Activated naive CD4-positive, alpha-beta T cell treated with anti-CD3 and anti-CD28 coated beads for 36 hours (primary cell): ENCODE measurements at regions not wholly inside any gene's neighbourhood (a gene's known extent, or its start where the extent isn't known, plus 50 kb on each side); places are given as distances from the start of the nearest gene placed in this dataset.

Experiments used
- CTCF ChIA-PET: fragments of 350-600 bp; sonication (Branson Sonifier 250); formaldehyde crosslinking; loops from one replicate; lab custom pipeline; 2021; ENCODE audit warnings: antibody characterized with exemption; lab: Charles Lee
- DNase-seq: peaks from one replicate; pipeline ENCODE4 v3.0.0-alpha.2; 2020
- H3K27ac Mint-ChIP-seq: one replicate; pipeline ENCODE4 v1.8.0; 2021; ENCODE audit warnings: mild to moderate bottlenecking, mixed read lengths
- H3K27me3 Mint-ChIP-seq: one replicate; pipeline ENCODE4 v1.8.0; 2021; ENCODE audit warnings: low read depth, mixed read lengths
- H3K36me3 Mint-ChIP-seq: one replicate; pipeline ENCODE4 v1.8.0; 2021; ENCODE audit warnings: low read depth, mixed read lengths
- H3K4me1 Mint-ChIP-seq: one replicate; pipeline ENCODE4 v1.8.0; 2021; ENCODE audit warnings: low read depth, mixed read lengths
- H3K4me3 Mint-ChIP-seq: one replicate; pipeline ENCODE4 v1.8.0; 2021; ENCODE audit warnings: mild to moderate bottlenecking, moderate library complexity, mixed read lengths
- H3K9me3 Mint-ChIP-seq: one replicate; pipeline ENCODE4 v1.8.0; 2021; ENCODE audit warnings: mixed read lengths
- intact Hi-C: fragments of 100-400 bp; cut with micrococcal nuclease; formaldehyde crosslinking; loops from one replicate; pipeline ENCODE4 v1.15.1; 2023

DNA sequence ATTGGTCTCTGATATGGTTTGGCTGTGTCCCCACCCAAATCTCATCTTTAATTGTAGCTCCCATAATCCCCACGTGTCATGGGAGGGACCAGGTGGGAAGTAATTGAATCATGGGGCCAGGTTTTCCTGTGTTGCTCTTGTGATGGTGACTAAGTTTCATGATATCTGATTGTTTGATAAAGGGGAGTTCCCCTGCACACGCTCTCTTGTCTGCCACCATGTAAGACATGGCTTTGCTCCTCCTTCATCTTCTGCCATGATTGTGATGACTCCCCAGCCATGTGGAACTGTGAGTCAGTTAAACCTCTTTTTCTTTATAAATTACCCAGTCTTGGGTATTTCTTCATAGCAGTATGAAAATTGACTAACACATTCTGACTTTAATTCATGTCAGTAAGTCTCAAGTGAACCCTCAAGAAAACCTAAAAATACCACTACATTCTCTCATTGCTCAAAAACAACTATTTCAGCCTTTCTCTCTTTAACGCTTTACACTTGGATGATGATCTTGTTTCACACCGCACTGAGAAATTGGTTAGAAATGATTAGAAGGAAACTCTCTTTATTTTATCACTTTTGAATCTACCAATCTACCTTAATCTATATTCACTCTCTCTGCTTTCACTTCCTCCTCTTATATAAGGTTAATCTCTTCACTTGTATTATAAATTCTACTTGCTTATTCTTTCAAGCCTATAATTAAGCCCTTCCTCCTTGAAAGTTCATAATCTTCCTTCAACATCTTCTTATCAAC, 110.1 kb downstream of the GALR1 start:
- no peak for DNase-seq
- no peak overlapping the region for H3K4me3 Mint-ChIP-seq
- no peak overlapping the region for H3K27ac Mint-ChIP-seq
- no peaks in the 10 kb centered on the region for H3K4me1 Mint-ChIP-seq
- H3K9me3 Mint-ChIP-seq = peaks cover 28% of the 10 kb centered on the region
- peaks cover 29% of the 10 kb centered on the region for H3K27me3 Mint-ChIP-seq
- intact Hi-C loops = no loop called here
- CTCF ChIA-PET = no interaction called here
- no peaks in the 10 kb centered on the region for H3K36me3 Mint-ChIP-seq

DNA sequence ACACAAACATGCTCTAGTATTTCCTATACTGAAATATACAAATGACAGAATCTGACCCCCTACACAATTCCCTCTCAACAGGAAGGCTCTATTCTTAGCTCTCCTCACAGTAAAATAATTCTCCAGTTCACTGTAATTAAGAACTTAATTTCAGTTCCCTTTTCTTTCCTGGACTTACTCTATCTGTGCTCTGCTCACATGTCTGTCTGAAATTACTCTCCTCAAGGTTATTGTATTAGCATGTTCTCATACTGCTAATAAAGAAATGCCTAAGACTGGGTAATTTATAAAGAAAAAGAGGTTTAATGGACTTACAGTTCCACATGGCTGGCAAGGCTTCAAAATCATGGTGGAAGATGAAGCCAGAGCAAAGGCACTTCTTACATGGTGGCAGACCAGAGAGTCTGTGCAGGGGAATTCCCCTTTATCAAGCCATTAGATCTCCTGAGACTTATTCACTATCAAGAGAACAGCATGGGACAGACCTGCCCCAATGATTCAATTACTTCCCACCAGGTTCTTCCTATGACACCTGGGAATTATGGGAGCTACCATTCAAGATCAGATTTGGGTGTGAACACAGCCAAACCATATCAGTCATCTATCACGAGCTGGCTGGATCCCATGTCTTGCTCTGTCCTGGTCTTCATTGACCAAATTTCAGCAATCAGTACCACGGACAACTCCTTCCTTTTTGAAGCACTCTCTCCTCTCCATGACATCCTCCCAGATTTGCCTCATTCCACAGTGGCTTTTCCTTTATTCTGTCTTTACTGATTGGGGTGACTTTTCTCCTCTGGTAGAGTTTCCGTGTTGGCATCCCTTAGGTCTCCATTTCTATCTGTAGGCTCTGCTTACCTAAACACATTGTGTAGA, 110.9 kb downstream of the GALR1 start:
- CTCF ChIA-PET = no interaction called here
- Mint-ChIP-seq H3K9me3 (peaks cover 28% of the 10 kb centered on the region), H3K36me3 (no peaks in the 10 kb centered on the region), H3K4me3 (no peak overlapping the region), H3K4me1 (no peaks in the 10 kb centered on the region), H3K27ac (no peak overlapping the region), H3K27me3 (peaks cover 31% of the 10 kb centered on the region)
- no peak for DNase-seq
- intact Hi-C loops = no loop called here

DNA sequence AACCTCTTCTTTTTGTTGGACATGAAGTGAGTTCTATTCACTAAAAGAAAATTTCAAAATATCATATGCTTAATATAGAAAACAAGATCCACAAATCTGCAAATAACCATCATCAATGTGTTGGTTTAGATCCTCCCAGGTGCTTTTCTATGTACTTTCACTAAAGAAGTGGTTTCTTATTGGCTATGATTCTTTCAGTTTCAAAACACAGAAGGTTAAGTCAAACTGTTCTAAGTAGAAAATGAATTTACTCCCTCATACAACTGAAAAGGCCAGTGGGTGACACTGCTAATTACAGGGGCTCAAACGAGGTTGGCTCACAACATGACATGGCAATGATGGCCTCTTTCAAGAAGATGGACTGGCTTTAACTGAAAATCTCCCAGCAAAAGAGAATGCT, 111.7 kb downstream of the GALR1 start:
- peaks cover 34% of the 10 kb centered on the region for H3K27me3 Mint-ChIP-seq
- CTCF ChIA-PET = no interaction called here
- no peaks in the 10 kb centered on the region for H3K4me1 Mint-ChIP-seq
- H3K36me3 Mint-ChIP-seq = no peaks in the 10 kb centered on the region
- DNase-seq = no peak
- peaks cover 28% of the 10 kb centered on the region for H3K9me3 Mint-ChIP-seq
- H3K27ac Mint-ChIP-seq = no peak overlapping the region
- no peak overlapping the region for H3K4me3 Mint-ChIP-seq
- intact Hi-C loops = no loop called here

DNA sequence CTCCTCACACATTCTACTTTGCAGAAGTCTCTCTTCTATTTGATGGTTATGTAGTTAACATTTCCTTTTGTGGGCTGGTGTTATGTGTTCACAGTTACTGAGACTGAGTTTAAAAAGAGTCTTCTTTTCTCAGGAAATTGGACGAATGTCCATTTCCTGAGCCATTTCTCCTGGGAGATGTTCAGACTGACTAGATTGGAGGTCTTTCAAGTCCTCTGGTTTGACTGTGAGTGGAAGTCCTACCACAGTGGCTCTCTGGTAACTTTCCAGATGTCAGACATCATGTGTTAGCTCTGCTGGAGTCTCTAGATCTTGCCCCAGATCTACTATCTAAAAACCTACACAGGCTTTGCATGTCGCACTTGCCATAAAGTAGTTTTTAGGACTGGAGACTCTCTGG, 116.0 kb downstream of the GALR1 start:
- Mint-ChIP-seq H3K4me1 (no peaks in the 10 kb centered on the region), H3K4me3 (no peak overlapping the region), H3K27me3 (peaks cover 33% of the 10 kb centered on the region), H3K36me3 (peaks cover 5% of the 10 kb centered on the region), H3K9me3 (peaks cover 24% of the 10 kb centered on the region), H3K27ac (no peak overlapping the region)
- DNase-seq = no peak
- CTCF ChIA-PET = no interaction called here
- intact Hi-C loops = no loop called here

DNA sequence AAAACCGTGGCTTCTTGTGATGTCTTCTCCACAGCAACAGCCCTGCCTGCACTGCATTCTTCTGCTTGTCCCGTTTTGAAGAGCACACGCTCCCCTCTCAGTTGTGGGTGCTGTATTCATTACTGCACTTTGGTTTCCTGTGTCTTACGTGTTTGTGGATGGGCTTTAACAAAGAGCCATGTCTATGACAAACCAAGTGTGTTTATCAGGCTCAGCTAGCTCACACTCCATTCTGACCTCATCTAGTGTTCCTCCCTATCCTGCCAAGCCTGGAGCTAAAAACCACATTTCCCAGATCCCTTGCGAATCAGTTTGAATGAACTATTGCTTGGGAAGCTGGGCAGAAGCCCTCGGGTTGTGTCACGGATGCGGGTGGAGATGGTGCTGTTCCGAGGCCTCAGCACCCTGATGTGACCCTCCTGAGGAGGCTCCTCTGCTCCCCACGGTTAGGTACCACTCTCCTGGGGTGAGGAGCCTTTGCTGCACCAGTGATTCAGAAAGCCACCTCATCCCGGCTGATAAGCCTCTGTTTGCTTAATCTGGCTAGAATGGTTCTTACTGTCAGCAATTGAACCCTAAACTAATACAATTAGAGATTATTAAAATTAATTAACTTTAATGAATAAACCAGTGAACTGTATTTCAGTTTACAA, 116.5 kb downstream of the GALR1 start:
- H3K27me3 Mint-ChIP-seq = peaks cover 33% of the 10 kb centered on the region
- DNase-seq = no peak
- no peak overlapping the region for H3K27ac Mint-ChIP-seq
- intact Hi-C loops = no loop called here
- H3K4me1 Mint-ChIP-seq = no peaks in the 10 kb centered on the region
- no peak overlapping the region for H3K4me3 Mint-ChIP-seq
- peaks cover 5% of the 10 kb centered on the region for H3K36me3 Mint-ChIP-seq
- CTCF ChIA-PET = no interaction called here
- H3K9me3 Mint-ChIP-seq = peaks cover 21% of the 10 kb centered on the region

DNA sequence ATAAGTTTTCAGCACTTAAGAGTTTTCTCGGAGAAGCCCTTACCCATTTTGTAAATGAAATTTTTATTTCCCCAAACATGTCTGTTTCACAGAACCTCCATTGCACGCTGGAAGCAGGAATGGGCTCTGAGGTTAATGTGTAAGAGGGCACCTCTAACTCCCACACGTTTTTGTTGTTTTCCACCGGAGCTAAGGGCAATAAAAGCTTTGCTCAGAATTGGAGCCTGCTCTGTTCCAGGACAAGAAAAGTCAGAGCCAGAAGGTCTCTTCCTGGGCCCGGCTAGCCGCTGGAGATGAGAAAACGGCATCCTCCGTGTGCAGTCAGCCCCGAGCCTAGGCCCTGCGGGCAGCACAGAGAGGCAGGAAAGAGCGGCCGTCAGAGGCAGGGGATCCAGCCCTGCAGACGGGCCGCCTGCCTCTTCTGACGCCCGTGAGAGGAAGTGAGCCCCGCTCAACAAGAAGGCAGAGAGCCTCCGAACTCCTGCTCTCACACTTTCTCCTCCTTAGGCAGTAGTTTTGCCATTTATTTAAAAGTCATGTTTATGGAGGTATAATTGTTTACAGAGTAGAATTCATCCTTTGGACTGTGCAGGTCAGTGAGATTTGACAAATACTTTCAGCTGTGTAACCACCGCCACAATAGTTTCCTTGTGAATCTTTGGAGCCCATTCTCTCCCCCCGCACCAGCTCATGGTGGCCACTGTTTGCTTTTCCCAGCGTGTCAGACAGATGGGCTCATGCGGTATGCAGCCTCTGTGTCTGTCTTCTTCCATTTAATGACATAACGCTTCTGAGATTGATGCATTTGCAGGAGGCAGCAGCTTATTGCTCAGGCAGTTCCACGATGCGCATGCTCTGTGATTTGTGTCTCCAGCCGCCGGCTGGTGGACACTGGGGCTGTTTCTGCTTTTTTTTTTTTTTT, 117.3 kb downstream of the GALR1 start:
- no peak for DNase-seq
- peaks cover 16% of the 10 kb centered on the region for H3K9me3 Mint-ChIP-seq
- H3K27me3 Mint-ChIP-seq = peaks cover 33% of the 10 kb centered on the region
- CTCF ChIA-PET = no interaction called here
- intact Hi-C loops = no loop called here
- H3K27ac Mint-ChIP-seq = no peak overlapping the region
- no peaks in the 10 kb centered on the region for H3K4me1 Mint-ChIP-seq
- peaks cover 5% of the 10 kb centered on the region for H3K36me3 Mint-ChIP-seq
- H3K4me3 Mint-ChIP-seq = no peak overlapping the region

DNA sequence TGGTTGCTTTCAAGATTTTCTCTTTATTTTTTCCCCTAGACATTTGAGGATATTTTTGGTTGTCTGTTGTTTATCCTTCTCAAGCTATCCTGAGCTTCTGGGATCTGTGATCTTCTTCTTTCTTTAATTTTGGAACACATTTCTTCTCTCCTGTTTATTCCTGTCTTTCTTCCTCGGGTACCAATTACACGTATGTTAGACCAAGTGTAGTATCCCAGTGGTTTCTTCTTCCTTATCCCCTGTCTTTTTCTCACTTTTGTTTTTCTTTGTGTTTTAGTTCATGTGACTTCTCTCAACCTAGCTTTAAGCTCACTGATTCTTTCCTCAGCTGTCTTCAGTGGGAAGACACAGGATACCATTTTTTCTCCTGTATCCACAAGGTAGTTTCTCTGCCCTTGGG, 120.0 kb downstream of the GALR1 start:
- intact Hi-C loops = no loop called here
- H3K36me3 Mint-ChIP-seq = peaks cover 5% of the 10 kb centered on the region
- CTCF ChIA-PET = no interaction called here

DNA sequence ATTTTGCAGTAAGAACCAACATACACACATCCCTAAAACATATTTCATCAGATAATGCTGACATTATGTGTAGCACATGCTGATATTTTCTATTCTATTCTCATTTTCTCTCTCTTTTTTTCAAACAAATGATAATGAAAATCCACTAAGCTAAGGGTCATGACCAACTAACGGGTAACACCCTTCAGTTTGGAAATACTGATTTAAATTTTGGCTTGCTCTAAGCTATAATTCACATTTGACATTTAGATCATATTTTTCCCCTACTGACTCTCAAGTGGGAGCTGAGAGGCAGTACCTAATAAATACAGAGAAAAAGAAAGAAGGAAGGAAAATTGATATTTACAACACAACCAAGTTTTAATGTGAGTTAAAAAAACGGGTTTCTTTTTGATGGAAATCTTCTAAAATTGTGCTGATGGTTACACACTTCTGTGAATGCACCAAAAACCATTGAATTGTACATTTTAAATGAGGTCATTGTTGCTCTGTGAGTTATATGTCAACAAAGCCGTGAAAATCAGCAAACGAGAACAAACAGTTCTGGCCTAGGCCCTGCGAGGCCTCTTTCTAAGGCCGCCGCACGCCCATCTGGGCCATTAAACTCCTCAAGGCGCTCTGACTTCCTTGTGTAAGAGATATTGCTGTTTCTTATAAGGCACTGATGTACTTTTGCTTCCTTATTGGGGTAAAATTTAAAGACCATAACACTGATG, 124.2 kb downstream of the GALR1 start:
- no peaks in the 10 kb centered on the region for H3K4me1 Mint-ChIP-seq
- no peak overlapping the region for H3K27ac Mint-ChIP-seq
- peaks cover 5% of the 10 kb centered on the region for H3K36me3 Mint-ChIP-seq
- H3K27me3 Mint-ChIP-seq = peaks cover 8% of the 10 kb centered on the region
- no peak for DNase-seq
- H3K4me3 Mint-ChIP-seq = no peak overlapping the region
- CTCF ChIA-PET = interaction anchor here (0.6 kb wide), 1 partner anchor 49 kb away, joined by 3 read pairs; no protein-coding TSS in a partner anchor
- intact Hi-C loops = no loop called here
- H3K9me3 Mint-ChIP-seq = peaks cover 8% of the 10 kb centered on the region

More for the DNA sequence above, 120.0 kb downstream of the GALR1 start:
- no peak for DNase-seq
- Mint-ChIP-seq H3K4me3 (no peak overlapping the region), H3K9me3 (peaks cover 8% of the 10 kb centered on the region), H3K27ac (no peak overlapping the region), H3K27me3 (peaks cover 23% of the 10 kb centered on the region), H3K4me1 (no peaks in the 10 kb centered on the region)

DNA sequence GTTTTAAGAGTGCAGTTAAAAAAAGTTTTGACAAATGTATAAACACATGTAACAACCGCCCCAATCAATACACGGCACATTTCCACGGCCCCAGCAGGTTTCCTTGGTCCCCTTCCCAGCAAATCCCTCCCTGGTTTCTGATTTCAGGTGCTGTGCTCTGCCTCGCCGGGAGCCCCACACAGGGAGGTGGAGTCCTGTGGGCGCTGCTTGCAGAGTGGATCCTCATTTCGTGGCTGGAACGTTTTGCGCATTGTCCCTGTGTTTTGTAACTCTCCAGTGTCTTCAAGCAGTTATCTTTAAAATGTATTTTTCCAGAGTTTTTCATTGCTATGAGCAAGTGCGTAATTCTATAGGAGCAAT, 124.8 kb downstream of the GALR1 start:
- CTCF ChIA-PET = no interaction called here
- Mint-ChIP-seq H3K9me3 (peaks cover 4% of the 10 kb centered on the region), H3K4me3 (no peak overlapping the region), H3K27ac (no peak overlapping the region), H3K27me3 (peaks cover 7% of the 10 kb centered on the region), H3K4me1 (no peaks in the 10 kb centered on the region), H3K36me3 (peaks cover 4% of the 10 kb centered on the region)
- DNase-seq = no peak
- intact Hi-C loops = no loop called here

DNA sequence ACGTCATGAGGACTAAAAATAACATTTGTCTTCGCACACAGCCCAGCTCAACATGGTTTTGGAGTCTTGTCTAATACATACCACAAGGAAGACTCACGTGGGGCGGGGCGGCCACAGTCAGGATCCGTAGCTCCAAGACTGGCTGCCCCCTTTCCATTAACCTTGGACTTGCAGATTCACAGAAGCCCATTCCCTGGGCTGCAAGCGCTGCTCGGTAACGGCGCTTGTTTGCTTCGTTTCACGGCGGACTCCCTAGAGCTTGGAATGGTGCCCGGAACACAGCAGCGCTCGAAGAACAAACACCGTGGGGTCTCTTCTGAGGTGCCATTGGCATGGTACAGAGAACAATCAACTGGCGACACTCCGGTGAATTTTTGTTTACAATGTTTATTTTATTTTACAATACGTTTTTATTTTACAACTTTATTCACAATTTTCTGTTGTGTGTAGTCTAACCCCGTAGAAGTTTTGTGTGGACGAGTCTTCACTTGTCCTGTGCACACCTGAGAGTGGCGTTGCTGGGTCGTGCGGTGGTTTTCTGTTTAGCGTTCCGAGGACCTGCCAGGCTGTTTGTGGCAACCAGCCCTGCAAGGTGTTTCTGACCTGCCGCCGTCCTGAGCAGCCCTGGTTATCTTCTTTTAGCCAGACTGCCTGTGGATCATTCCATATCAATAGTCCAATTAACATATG, 126.5 kb downstream of the GALR1 start:
- no peaks in the 10 kb centered on the region for H3K9me3 Mint-ChIP-seq
- intact Hi-C loops = no loop called here
- no peak overlapping the region for H3K27ac Mint-ChIP-seq
- CTCF ChIA-PET = no interaction called here
- H3K4me1 Mint-ChIP-seq = no peaks in the 10 kb centered on the region
- H3K4me3 Mint-ChIP-seq = no peak overlapping the region
- DNase-seq = no peak
- H3K36me3 Mint-ChIP-seq = no peaks in the 10 kb centered on the region
- H3K27me3 Mint-ChIP-seq = peaks cover 8% of the 10 kb centered on the region

DNA sequence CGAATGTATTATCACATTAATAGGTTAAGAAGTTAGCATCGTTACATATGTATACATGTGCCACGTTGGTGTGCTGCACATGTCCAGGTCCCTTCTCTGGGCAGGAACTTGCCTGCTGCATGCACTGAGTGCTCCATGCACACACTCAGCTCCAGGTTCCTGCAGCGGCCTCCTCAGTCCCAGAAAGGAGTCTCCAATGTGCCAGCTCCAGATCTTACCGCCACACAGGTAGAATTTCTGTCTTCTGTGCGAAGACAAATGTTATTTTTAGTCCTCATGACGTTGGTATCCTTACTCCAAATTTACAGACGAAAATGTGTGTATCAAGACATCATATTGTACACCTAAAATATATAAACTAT, 127.1 kb downstream of the GALR1 start:
- intact Hi-C loops = no loop called here

More for the DNA sequence above, 127.1 kb downstream of the GALR1 start:
- DNase-seq = no peak
- Mint-ChIP-seq H3K27ac (no peak overlapping the region), H3K4me1 (no peaks in the 10 kb centered on the region), H3K4me3 (no peak overlapping the region), H3K36me3 (no peaks in the 10 kb centered on the region), H3K27me3 (peaks cover 8% of the 10 kb centered on the region), H3K9me3 (no peaks in the 10 kb centered on the region)
- CTCF ChIA-PET = no interaction called here
